HepG2 (cell line): ENCODE measurements at regions not wholly inside any gene's neighbourhood (a gene's known extent, or its start where the extent isn't known, plus 50 kb on each side); places are given as distances from the start of the nearest gene placed in this dataset.

Source experiments
- BCL6 ChIP-seq: IDR thresholded peaks from 2 replicates; pipeline ENCODE4 v1.6.1; 2016; ENCODE audit warnings: missing genetic modification reagents, missing compliant biosample characterization
- EP300 ChIP-seq, 3 experiments: sonication (generic) in 1 of 3; formaldehyde crosslinking in 1 of 3; IDR thresholded peaks; 2 replicates each; pipeline versions ENCODE4 v1.5.1 to v1.6.1; 2011 to 2020; ENCODE audit warnings: low read depth in 2 of 3, low read length in 2 of 3, borderline replicate concordance in 1 of 3, improper control_type of control experiment in 1 of 3, mild to moderate bottlenecking in 1 of 3, missing genetic modification reagents in 1 of 3, moderate library complexity in 1 of 3
- ETS1 ChIP-seq: sonication (generic); formaldehyde crosslinking; IDR thresholded peaks from 2 replicates; pipeline ENCODE4 v1.4.0; 2020; ENCODE audit warnings: missing genetic modification reagents
- HDAC2 ChIP-seq: sonication (generic); formaldehyde crosslinking; IDR thresholded peaks from 2 replicates; pipeline ENCODE4 v1.4.0; 2020; ENCODE audit warnings: missing genetic modification reagents
- HOMEZ ChIP-seq: IDR thresholded peaks from 2 replicates; pipeline ENCODE4 v1.6.1; 2016; ENCODE audit warnings: low read depth
- IKZF5 ChIP-seq: IDR thresholded peaks from 2 replicates; pipeline ENCODE4 v1.6.1; 2018; ENCODE audit warnings: missing genetic modification reagents, mild to moderate bottlenecking, missing compliant biosample characterization
- IRF2 ChIP-seq: IDR thresholded peaks from 2 replicates; pipeline ENCODE4 v1.6.1; 2018; ENCODE audit warnings: missing genetic modification reagents, missing compliant biosample characterization
- KMT2A ChIP-seq: sonication (generic); formaldehyde crosslinking; IDR thresholded peaks from 2 replicates; pipeline ENCODE4 v1.4.0; 2020; ENCODE audit warnings: missing genetic modification reagents
- NFAT5 ChIP-seq: sonication (generic); formaldehyde crosslinking; IDR thresholded peaks from 2 replicates; pipeline ENCODE4 v1.4.0; 2020; ENCODE audit warnings: missing genetic modification reagents
- PAWR ChIP-seq: sonication (generic); formaldehyde crosslinking; IDR thresholded peaks from 2 replicates; pipeline ENCODE4 v1.4.0; 2020; ENCODE audit warnings: missing genetic modification reagents, mild to moderate bottlenecking, borderline replicate concordance
- PAXIP1 ChIP-seq: sonication (generic); formaldehyde crosslinking; conservative IDR thresholded peaks from 2 replicates; pipeline ENCODE4 v1.4.0; 2020; ENCODE audit warnings: mild to moderate bottlenecking, missing genetic modification reagents, moderate library complexity
- SIX1 ChIP-seq: sonication (generic); formaldehyde crosslinking; IDR thresholded peaks from 2 replicates; pipeline ENCODE4 v1.4.0; 2020; ENCODE audit warnings: missing genetic modification reagents, borderline replicate concordance
- SMAD3 ChIP-seq: sonication (generic); formaldehyde crosslinking; IDR thresholded peaks from 2 replicates; pipeline ENCODE4 v1.4.0; 2020; ENCODE audit warnings: missing genetic modification reagents
- SMC3 ChIP-seq: IDR thresholded peaks from 2 replicates; pipeline ENCODE4 v1.6.1; 2011; ENCODE audit warnings: low read length, improper control_type of control experiment
- THYN1 ChIP-seq: sonication (generic); formaldehyde crosslinking; IDR thresholded peaks from 2 replicates; pipeline ENCODE4 v1.8.1; 2023; ENCODE audit warnings: low read depth, mild to moderate bottlenecking, moderate library complexity, missing genetic modification reagents, borderline replicate concordance
- ZNF619 ChIP-seq: sonication (generic); formaldehyde crosslinking; IDR thresholded peaks from 2 replicates; pipeline ENCODE4 v1.4.0; 2020; ENCODE audit warnings: mild to moderate bottlenecking, missing genetic modification reagents

- no peak for TF ChIP-seq THYN1 (CRISPR knock-in tag)
- TF ChIP-seq NFAT5 (CRISPR knock-in tag), result no peak
- TF ChIP-seq SMAD3 (CRISPR knock-in tag), result 0 out of 2 replicates have a peak, but pooled peaks have one; percentile 31
- peak; percentile 95 for TF ChIP-seq SMC3
- TF ChIP-seq BCL6 (CRISPR knock-in tag), result no peak
- TF ChIP-seq SIX1 (CRISPR knock-in tag), result no peak
- no peak for TF ChIP-seq PAXIP1 (CRISPR knock-in tag)
- no peak for TF ChIP-seq ETS1
- 0 out of 2 replicates have a peak, but pooled peaks have one; percentile 47 for TF ChIP-seq IKZF5 (CRISPR knock-in tag)
- TF ChIP-seq KMT2A (CRISPR knock-in tag), result no peak
- peak; percentile 78 for TF ChIP-seq HOMEZ (CRISPR knock-in tag)
- TF ChIP-seq EP300 (IDR thresholded peaks at IDR 0.05; ENCODE audit: low read depth in 2 of 2, low read length in 2 of 2), result peak in 1 of 2 experiments; percentile 50; a peak in 2 of 4 replicates
- no peak for TF ChIP-seq EP300 (CRISPR knock-in tag; IDR thresholded peaks at IDR 0.05; ENCODE audit: borderline replicate concordance)
- TF ChIP-seq ZNF619 (CRISPR knock-in tag), result no peak
- peak; percentile 54; the same call in 1 of the 2 replicates for TF ChIP-seq IRF2 (CRISPR knock-in tag)
- TF ChIP-seq HDAC2 (CRISPR knock-in tag), result peak; percentile 28; the same call in 1 of the 2 replicates
- no peak for TF ChIP-seq PAWR (CRISPR knock-in tag)
Observed at GRCh38 chr5:96336351-96336985, 96.6 kb downstream of the PCSK1 start (continued).
